CD4-positive, alpha-beta T cell treated with Interleukin-4 for 4 hours (primary cell): ENCODE measurements at regions not wholly inside any gene's neighbourhood (a gene's known extent, or its start where the extent isn't known, plus 50 kb on each side); places are given as distances from the start of the nearest gene placed in this dataset.

Source experiments
- DNase-seq: peaks from one replicate; pipeline ENCODE4 v3.0.0-alpha.2; 2020

DNA sequence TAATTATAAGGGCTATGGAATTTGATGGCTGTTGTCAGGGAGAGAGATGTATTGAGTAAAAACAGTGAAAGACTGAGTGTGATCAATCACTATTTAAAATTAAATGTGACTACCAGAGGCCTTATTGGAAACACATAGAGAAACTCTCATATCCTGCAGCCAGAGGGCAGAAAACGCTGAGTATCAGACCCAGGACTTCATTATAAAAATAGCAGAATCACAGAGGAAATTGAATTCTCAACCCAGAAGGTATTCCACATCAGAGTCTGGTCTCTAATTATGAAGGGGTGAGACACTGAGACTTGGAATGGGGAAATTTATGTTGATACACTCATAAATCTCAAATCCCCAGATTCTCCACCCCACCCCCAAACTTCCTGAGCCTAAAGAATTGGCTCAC lies 69.5 kb upstream of the IL6 start:
- no peak for DNase-seq

DNA sequence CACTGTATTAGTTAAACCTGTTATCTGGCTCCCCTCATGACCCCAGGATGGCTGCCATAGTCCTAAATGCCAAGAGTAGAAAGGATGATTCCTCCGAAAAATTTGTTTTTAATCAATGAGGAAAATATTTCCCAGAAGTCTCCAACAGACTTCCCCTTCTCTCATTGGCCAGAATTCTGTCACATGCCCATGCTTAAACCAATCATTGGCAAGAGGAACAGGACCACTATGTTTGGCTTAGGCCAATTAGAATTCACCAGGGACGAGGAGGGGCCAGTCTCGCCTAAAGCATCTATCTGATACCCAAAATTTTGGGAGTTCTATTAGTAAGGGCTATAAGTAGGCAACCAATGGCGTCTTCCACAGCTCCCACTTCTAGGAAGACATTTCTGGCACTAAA lies 71.2 kb upstream of the IL6 start:
- DNase-seq, result no peak

DNA sequence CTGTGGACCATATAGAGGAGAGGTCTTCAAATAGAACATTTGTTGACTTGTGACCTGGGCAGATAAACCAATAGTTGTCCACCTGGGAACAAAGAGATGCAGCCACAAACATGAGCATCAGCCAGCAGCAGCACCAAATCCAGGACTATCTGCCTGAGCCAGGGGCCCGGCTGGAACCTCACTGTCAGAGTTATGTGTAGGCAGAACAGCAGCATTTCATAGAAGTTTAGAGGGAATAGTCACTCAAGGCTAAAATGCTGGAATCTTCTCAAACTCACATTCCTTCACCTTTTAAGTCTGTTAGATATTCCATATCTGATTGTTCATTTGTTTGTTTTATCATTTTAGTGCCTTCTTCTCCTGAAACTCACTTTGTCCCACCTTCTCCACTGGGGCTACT lies 72.2 kb upstream of the IL6 start:
- no peak for DNase-seq

DNA sequence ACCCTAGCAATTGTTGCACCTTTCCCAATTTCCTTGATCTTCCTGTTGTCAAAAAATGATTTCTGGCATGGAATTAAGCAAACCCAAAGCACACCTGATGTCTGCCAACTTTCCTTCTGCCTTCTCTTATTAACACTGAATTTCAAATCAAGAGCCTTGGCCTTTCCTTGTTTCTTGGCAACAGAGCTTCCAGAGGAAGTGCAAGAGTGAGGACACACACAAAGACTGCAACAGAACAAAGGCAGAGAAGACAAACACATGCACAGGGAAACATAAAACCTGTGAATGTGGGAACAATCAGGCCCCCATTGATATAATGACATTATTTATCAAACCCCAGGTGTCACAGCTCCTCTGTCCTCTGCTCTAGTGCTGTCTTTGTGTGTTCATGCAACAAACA lies 73.0 kb upstream of the IL6 start:
- no peak for DNase-seq

DNA sequence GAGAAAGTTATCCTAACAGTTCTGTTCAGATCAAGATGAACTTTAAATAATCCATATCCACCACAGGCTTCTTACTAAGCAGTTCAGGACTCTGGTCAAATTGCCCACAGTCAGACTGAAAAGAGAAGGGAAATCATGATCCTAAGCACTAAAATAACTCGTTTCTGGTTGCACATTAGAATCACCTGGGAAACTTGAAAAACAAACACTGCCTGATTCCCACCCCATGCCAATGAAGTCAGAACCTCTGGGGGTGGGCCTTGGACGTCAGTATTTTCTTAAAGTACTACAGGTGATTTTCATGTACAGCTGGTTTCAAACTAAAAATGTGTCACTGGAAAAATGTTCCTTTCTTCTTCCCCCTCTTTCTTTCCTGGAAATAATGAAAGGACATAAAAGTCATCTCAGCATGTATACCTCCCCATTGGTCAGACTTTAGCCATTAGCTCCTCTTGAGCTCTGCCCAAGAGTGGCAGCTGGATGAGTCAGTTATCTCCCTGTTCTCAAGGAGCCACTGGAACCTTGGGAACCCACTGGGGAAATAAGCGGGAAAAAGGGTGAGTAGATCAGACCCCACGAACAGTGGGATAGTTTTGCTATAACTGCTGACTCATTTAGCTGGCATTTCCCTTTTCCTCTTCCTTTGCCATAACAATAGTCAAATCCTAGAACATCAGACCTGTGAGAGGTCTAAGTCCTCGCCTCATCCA lies 75.3 kb upstream of the IL6 start:
- DNase-seq, result no peak

DNA sequence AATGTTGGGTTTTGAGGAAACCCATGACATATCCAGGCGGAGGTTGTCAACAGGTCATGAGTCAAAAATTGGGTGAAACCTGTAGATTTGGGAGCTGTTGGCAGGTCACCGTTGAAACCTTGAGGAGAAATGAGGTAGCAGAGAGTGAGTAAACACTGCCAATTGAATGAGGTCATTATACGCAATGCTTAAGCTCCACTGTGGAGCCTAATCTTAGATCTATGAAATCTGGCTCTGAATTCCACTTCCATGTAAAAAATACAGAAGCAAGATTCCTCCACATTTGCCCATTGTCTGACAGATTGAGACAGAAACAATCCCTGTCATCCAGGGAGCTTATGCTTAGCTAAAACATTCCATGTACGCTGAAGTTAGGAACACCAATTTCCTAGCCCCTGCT lies 76.0 kb upstream of the IL6 start:
- no peak for DNase-seq

DNA sequence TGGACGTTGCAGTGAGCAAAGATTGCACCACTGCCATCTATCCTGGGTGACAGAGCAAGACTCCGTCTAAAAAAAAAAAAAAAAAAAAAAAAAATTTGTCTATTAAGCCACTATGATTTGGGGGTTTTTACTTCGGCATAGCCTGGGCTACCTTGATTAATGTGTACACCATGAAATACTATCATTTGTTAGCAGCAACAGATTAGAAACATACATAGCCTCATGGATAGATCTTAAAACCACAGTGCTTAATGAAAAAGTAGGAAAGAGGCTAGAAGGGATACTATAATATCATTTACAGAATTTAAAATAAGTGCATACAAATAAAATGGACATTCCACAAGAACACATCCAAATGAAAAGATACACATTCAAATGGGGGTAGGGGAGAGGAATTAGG lies 77.3 kb upstream of the IL6 start:
- no peak for DNase-seq

DNA sequence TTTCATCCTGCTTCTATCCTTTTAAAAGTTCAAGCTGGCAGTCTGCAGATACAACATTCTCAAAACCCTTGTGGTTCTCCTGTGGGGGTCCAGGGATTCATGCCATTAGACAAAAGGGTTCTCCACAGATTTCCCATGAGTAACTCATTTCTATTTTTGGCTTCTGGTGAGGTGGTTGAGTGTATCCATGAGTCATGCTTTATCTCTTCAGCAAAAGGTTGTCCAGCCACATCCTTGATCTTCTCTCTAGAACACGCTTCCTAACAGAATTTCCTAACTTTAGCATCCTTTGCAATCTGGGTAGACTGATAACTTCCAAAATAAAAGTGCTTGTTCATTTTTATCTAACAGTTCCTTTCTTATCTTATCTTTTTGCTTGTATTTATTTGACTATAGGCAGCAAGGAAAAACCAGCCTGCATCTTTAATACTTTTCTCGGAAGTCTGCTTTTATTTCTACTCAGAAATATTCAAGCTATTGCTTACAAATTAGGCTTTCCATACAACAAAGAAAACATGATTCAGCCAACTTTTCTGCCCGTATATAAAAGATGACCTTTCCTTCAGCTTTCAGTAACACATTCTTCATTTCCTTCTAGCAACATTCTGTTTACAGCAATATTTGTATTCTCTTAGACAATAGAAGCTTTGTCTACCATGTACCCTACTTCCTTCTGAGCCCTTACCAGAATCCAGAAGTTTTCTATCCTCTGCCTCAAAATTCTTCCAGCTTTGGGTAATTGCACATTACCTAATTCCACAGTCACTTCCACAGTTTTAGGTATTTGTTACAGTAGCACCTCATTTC lies 79.3 kb upstream of the IL6 start:
- no peak for DNase-seq

DNA sequence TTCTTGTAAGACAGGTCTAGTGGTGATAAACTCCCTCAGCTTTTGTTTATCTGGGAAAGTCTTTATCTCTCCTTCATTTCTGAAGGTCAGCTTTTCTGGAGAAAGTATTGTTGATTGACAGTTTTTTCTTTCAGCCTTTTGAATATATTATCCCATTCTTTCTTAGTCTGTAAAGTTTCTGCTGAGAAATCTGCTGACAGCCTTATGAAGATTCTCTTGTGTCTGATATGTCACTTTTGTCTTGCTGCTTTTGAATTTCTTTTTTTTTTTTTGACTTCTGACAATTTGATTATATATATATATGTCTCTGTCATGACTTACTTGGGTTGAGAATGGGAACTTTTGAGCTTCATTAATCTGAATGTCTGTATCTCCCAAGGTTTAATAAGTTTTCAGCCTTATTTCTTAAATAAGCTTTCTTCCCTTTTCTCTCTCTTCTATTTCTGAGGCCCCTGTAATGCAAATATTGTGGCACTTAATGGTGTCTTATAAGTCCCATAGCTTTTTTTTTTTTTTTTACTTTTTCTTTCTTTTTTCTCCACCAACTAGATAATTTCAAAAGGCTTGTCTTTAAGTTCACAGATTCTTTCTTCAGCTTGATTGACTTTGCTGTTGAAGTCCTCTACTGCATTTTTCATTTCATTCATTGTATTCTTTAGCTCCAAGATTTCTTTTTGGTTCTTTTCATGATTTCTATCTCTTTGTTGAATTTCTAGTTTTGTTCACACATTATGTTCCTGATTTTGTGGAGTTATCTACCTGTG lies 81.4 kb upstream of the IL6 start:
- DNase-seq, result no peak

DNA sequence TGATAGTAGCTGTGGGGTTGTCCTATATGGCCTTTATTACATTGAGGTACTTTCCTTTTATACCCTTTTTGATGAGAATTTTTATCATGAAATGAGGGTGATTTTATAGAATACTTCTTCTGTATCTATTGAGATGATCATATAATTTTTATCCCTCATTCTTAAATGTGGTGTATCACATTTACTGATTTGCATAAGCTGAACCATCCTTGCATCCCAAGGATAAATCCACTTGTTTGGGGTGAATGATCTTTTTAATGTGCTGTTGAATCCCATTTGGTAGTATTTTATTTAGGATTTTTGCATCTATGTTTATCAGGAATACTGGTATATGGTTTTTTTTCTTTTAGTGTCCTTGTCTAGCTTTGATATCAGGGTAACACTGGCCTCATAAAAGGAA lies 84.5 kb upstream of the IL6 start:
- no peak for DNase-seq

DNA sequence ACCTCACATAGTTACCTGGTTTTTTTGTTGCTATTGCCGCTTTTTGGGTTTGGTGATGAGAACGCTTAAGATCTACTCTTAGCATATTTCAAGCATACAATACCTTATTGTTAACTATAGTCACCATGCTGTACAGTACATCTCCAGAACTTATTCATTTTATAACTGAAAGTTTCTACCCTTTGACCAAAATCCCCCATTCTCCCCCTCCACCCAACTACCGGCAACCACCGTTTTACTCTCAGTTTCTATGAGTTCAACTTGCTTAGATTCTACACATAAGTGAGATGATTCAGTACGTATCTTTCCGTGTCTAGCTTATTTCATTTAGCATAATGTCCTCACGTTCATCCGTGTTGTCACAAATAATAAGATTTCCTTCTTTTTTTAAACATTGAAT lies 86.7 kb upstream of the IL6 start:
- no peak for DNase-seq

DNA sequence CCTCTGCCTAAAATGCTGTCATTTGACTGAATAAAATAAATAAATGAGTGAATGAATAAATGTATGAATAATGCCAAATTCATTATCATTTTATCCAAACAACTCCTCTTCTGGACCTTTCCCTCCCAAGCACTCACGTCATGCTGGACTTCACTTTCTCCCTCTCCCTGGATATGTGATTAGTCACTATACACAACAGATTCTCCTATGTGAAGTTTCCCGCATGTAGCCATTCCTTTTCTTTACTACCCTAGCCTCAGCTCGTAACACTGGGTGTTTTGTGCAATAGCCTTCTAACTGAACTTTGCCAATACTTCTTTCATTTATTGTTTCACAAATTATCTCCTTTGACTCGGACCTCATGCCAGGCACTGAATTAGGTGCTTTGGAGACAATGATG lies 87.6 kb upstream of the IL6 start:
- DNase-seq, result no peak

DNA sequence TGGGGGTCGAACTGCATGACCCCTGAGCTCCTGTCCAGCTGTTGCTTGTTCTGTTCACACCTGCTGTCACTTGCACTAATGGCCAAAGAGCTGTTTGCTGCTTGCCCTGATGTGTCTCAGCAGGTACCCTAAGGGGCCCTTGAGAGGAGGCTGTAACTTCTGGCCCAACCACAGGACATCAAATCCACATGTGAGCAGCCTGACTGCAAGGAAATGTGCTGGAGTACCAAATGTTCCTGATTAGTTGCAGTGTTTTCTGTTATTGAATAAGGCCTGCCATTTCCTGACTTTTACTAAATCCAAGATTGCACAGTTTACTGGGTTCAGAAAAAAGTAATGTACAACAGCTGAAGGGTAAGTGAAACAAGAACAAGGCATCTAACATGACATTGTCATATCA lies 91.7 kb upstream of the IL6 start:
- DNase-seq, result no peak

DNA sequence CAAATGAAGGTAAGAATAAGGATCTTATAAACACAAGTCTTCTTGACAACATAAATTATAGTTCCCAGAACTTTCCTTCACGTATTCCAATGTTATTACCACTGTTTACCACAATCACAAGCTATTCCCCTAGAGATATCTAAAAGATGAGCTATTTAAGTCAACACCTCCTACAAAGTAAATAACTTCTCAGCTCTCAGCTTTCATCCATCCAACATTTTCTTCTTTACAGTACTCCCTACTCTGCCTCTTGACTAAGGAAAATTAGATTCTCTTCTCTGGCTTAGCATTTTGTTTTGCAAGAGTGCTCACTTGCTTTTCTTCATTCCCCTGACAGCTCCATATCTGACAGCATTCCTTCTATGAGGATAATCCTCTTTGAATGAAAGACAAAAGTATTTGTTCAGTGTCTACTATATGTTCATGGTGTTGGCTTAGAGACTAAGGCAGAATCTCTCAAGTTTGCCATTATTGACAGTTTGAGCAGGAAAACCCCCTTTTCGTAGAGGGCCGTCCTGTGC lies 93.0 kb upstream of the IL6 start:
- no peak for DNase-seq

DNA sequence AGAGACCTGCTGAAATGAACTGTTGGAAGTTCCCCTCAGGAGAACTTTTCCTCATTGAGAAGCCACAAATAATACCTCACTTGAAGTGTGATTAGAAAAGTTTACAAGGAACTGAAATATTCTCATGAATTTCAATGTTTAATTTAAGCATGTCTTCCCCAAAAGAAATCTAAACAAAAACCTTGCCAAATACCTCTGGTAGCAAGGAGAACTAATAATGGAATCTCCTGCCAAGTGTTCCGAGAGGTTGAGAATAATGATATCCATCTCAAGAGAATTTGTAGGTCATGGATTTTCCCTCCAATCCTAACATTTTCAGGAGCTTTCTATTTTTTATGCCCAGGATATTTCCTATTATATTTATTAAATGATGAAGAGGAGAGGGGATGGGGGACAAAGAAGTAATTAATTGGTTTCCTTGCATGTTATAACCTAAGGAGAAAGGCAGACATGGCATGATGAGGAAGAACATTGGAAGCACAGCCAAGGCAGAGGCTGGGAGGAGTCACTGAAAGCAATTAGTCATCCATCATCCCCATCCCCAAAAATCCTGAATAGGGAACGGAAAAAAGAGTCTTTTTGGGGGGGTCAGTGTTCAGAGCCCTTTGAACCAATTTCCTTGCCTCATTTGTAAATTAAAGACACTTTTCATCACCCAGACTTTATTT lies 93.6 kb upstream of the IL6 start:
- DNase-seq, result no peak

DNA sequence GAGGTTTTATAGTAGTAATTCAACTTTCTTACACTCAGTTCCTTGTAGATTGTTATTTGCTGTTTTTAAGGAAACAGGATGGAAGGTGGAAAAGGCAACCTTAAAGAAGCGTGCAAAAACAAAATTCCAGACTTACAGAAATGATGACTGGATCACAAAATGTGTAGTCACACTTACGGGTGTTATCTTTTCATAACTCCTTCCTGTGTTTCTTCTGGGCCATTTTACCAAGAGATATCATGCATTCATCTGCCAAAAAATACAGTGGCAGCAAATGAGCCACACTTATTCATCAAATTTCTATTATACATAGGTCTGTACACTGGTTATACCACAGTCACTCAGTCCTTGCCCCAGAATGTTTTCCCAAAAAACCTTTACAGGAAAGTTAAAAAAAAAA lies 94.3 kb upstream of the IL6 start:
- no peak for DNase-seq

DNA sequence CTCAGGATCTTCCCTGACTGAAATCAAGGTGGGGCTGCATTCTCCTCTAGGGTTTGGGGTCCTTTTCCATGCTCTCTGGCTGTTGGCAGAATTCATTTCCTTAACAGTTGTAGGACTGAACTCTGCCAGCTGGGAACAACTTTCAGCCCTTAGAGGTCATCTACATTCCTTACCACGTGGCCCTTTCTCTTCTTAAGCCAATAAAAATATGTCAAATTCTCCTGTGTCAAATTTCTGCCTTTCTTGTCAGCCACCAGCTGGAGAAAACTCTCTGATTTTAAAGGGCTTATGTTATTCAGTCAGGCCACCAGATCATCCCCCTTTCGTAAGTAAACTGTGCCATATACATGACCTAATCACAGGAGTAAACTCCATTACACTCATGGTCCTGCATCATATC lies 95.3 kb upstream of the IL6 start:
- DNase-seq, result no peak

DNA sequence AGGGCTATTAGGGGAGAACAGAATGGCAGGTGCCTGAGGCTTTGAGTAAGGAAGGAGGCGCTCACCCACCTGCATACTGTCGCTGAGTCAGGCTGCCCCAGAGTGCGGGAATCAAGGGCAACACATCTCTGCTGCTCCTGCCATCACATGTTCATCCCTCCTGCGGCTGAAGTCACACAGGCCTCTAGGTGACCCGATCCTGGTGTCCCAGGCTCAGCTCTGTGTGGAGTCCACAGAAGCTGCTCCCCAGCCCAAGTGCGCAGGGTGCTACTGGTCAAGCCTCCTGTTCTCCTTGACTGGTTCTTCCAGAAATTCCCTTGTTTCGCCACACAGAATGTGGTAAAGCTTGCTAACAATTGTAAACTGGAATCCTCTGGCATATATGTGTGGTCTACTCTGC lies 96.9 kb upstream of the IL6 start:
- no peak for DNase-seq

DNA sequence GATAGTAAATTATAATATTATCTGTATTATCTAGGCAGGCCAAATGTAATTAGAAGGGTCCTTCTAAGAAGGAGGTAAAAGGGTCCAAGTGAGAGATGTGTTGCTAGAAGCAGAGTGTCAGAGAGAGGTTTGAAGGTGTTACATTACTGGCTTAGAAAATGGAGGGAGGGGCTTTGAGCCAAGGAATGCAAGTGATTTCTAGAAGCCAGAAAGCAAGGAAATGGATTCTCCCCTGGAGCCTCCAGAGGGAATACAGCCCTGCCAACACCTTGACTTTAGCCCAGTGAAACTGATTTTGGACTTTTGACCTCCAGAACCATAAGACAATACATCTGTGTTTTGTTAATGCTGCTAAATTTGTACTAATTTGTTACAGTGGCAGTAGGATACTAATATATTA lies 97.9 kb upstream of the IL6 start:
- DNase-seq, result no peak

DNA sequence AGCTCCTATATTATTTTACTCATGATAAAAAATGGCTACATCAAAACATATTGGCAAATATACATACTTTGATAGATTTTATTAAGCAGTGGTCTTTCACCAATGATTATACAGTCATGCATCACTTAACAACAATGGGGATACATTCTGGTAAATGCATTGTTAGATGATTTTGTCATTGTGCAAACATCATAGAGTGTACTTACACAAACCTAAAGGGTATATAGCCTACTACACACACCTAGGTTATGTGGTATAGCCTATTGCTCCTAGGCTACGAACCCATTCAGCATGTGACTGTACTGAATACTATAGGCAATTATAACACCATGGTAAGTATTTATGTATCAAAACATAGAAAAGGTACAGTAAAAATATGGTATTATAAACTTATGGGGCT lies 98.9 kb upstream of the IL6 start:
- DNase-seq, result no peak

DNA sequence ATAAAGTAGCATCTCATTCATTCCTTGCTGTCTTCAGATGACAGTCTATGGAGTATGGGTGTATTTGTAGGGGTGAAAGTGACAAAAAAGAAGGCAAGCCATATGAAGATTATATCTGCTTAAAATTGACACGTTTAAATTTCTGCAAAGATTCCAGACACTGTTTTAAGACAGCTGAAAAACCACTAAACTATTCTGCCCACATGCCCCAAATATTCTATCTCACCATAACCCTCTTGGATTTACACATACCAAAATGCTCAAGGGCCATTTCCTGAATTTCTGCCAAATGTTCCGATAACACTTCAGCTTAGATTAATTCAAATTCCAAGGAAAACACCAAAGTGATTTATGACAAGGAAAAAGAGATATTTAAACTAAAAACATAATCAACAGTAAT lies 99.9 kb upstream of the IL6 start:
- DNase-seq, result no peak

DNA sequence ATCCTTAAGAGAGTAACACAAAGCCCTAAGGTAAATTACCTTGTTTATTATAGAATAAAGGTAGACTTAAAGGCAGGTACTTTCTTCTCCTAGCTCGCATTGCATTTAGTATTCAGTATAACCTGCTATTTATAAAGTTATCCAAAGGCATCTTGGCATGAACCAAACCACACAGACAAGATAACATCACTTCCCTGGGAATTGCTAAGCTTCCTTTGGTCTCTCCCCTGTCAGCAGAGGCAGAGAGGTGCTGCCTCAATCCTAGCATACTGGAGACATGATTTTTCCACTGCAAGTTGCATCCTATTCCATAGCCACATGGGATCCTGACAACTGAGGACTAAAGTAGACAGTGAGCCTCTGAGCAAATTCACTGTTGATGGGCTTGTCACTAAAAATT lies 101.7 kb upstream of the IL6 start:
- DNase-seq, result no peak

DNA sequence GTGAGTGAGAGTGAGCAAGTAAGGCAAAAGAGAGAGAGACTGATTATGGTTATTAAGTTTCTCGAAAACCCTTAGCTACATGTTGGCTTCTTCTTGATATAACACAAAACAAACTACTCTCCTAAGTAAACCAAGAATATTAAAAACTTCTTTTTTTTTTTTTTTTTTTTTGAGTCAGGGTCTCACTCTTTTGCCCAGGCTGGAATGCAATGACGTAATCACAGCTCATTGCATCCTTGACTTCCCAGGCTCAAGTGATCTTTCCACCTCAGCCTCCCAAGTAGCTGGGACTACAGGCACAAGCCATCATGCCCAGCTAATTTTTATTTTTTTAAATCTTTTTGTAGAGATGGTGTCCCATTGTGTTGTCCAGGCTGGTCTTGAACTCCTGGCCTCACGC lies 102.2 kb upstream of the IL6 start:
- no peak for DNase-seq
